ENCODE measurements at regions not wholly inside any gene's neighbourhood (a gene's known extent, or its start where the extent isn't known, plus 50 kb on each side); places are given as distances from the start of the nearest gene placed in this dataset.

- Histone ChIP-seq H3K4me3 (ENCODE audit: low read length, poor library complexity, severe bottlenecking) (no peak overlapping the region), H3K9ac (ENCODE audit: low read depth, low read length, poor library complexity, severe bottlenecking) (no peak overlapping the region), H3K36me3 (ENCODE audit: insufficient read depth, low read length) (no peaks in the 10 kb centered on the region), H3K4me1 (ENCODE audit: insufficient read depth, low read length, poor library complexity, severe bottlenecking) (no peaks in the 10 kb centered on the region), H2AFZ (ENCODE audit: low read length) (no peak overlapping the region), H3K9me3 (ENCODE audit: insufficient read depth, low read depth, low read length) (no peaks in the 10 kb centered on the region), H3K79me2 (ENCODE audit: insufficient read depth, low read length) (no peaks in the 10 kb centered on the region), H3K9me2 (replicated peaks; ENCODE audit: low read depth, low read length) (no peaks in the 10 kb centered on the region), H3F3A (ENCODE audit: low read depth) (no peaks in the 10 kb centered on the region), H3K27me3 (ENCODE audit: insufficient read depth, low read length, poor library complexity, severe bottlenecking) (no peaks in the 10 kb centered on the region), H3K4me2 (ENCODE audit: low read depth, low read length, poor library complexity, severe bottlenecking) (no peak overlapping the region), H4K20me1 (ENCODE audit: insufficient read depth, low read length, poor library complexity, severe bottlenecking) (no peaks in the 10 kb centered on the region)
- TF ChIP-seq CTCF (conservative IDR thresholded peaks at IDR 0.05; ENCODE audit: low read length) (no peak), EZH2phosphoT487 (IDR thresholded peaks at IDR 0.05; ENCODE audit: borderline replicate concordance) (no peak)
Observed at GRCh38 chr6:28720357-28721231, 194.9 kb downstream of the GPX5 start.

- H3K4me1 ChIP-seq (ENCODE audit: insufficient read depth, low read length, poor library complexity, severe bottlenecking), result no peaks in the 10 kb centered on the region
- no peak overlapping the region for H3K4me2 ChIP-seq (ENCODE audit: low read depth, low read length, poor library complexity, severe bottlenecking)
- no peaks in the 10 kb centered on the region for H3K79me2 ChIP-seq (ENCODE audit: insufficient read depth, low read length)
- H3F3A ChIP-seq (ENCODE audit: low read depth), result no peaks in the 10 kb centered on the region
- no peaks in the 10 kb centered on the region for H3K36me3 ChIP-seq (ENCODE audit: insufficient read depth, low read length)
- no peaks in the 10 kb centered on the region for H3K9me3 ChIP-seq (ENCODE audit: insufficient read depth, low read depth, low read length)
- no peaks in the 10 kb centered on the region for H3K9me2 ChIP-seq (replicated peaks; ENCODE audit: low read depth, low read length)
- no peaks in the 10 kb centered on the region for H4K20me1 ChIP-seq (ENCODE audit: insufficient read depth, low read length, poor library complexity, severe bottlenecking)
- H3K27me3 ChIP-seq (ENCODE audit: insufficient read depth, low read length, poor library complexity, severe bottlenecking), result no peaks in the 10 kb centered on the region
- H2AFZ ChIP-seq (ENCODE audit: low read length), result no peak overlapping the region
- no peak for TF ChIP-seq CTCF (conservative IDR thresholded peaks at IDR 0.05; ENCODE audit: low read length)
- TF ChIP-seq EZH2phosphoT487 (IDR thresholded peaks at IDR 0.05; ENCODE audit: borderline replicate concordance), result no peak
- H3K9ac ChIP-seq (ENCODE audit: low read depth, low read length, poor library complexity, severe bottlenecking), result no peak overlapping the region
- no peak overlapping the region for H3K4me3 ChIP-seq (ENCODE audit: low read length, poor library complexity, severe bottlenecking)
Observed at GRCh38 chr6:28721372-28721771, 195.7 kb downstream of the GPX5 start.

GRCh38 chr6:28724395-28724794 is 198.7 kb downstream of the GPX5 start:
- H2AFZ ChIP-seq (ENCODE audit: low read length), result no peak overlapping the region
- no peaks in the 10 kb centered on the region for H3K79me2 ChIP-seq (ENCODE audit: insufficient read depth, low read length)
- H3K9ac ChIP-seq (ENCODE audit: low read depth, low read length, poor library complexity, severe bottlenecking), result no peak overlapping the region
- no peaks in the 10 kb centered on the region for H3K27me3 ChIP-seq (ENCODE audit: insufficient read depth, low read length, poor library complexity, severe bottlenecking)
- no peaks in the 10 kb centered on the region for H3K36me3 ChIP-seq (ENCODE audit: insufficient read depth, low read length)
- H3K4me2 ChIP-seq (ENCODE audit: low read depth, low read length, poor library complexity, severe bottlenecking), result no peak overlapping the region
- peaks cover 9% of the 10 kb centered on the region for H3K4me1 ChIP-seq (ENCODE audit: insufficient read depth, low read length, poor library complexity, severe bottlenecking)
- no peaks in the 10 kb centered on the region for H4K20me1 ChIP-seq (ENCODE audit: insufficient read depth, low read length, poor library complexity, severe bottlenecking)
- no peaks in the 10 kb centered on the region for H3F3A ChIP-seq (ENCODE audit: low read depth)
- no peaks in the 10 kb centered on the region for H3K9me2 ChIP-seq (replicated peaks; ENCODE audit: low read depth, low read length)
- no peak overlapping the region for H3K4me3 ChIP-seq (ENCODE audit: low read length, poor library complexity, severe bottlenecking)
- TF ChIP-seq EZH2phosphoT487 (IDR thresholded peaks at IDR 0.05; ENCODE audit: borderline replicate concordance), result no peak
- TF ChIP-seq CTCF (conservative IDR thresholded peaks at IDR 0.05; ENCODE audit: low read length), result no peak
- H3K9me3 ChIP-seq (ENCODE audit: insufficient read depth, low read depth, low read length), result no peaks in the 10 kb centered on the region
